NCI-H146 treated with DMSO at 0.1 percent for 48 hours (cell line): ENCODE measurements at regions not wholly inside any gene's neighbourhood (a gene's known extent, or its start where the extent isn't known, plus 50 kb on each side); places are given as distances from the start of the nearest gene placed in this dataset.

Source experiments
- DNase-seq: peaks from one replicate; lab custom pipeline; 2025; ENCODE audit not compliant: unreplicated experiment; lab: John Stamatoyannopoulos, UW

DNA sequence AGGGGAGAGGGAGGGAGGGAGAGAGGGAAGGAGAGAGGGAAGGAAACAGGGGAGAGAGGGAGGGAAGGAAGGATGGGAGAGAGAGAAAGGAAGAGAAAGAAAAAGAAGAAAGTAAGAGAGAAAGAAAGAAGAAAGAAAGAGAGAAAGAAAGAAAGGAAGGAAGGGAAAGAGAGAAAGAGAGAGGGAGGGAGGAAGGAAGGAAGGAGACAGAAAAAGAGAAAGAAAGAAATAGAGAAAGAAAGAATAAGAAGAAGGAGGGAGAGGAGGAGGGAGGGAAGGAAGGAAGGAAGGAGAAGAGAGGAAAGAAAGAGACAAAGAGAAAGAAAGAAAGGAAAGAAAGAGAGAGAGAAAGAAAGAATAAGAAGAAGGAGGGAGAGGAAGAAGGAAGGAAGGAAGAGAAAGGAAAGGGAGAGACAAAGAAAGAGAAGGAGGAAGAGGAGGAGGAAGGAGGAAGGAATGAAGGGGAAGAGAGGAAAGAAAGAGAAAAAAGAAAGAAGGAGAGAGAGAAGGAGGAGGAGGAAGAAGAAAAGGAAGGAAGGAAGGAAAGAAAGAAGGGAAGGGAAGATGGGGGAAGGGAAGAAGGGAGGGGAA, 189.6 kb downstream of the PARM1 start:
- no peak for DNase-seq

GRCh38 chr4:75118739-75119138, 185.8 kb downstream of the PARM1 start:
- DNase-seq: no peak

DNA sequence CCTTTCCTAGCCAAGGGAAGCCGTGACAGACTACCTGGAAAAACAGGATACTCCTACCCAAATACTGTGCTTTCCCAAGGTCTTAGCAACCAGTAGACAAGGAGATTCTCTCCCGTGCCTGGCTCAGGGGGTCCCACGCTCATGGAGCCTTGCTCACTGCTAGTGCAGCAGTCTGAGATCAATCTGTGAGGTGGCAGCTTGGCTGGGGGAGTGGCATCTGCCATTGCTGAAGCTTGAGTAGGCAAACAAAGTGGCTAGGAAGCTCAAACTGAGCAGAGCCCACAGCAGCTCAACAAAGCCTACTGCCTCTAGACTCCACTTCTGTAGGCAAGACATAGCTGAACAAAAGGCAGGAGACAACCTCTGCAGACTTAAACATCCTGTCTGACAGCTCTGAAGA, 177.1 kb downstream of the PARM1 start:
- no peak for DNase-seq

DNA sequence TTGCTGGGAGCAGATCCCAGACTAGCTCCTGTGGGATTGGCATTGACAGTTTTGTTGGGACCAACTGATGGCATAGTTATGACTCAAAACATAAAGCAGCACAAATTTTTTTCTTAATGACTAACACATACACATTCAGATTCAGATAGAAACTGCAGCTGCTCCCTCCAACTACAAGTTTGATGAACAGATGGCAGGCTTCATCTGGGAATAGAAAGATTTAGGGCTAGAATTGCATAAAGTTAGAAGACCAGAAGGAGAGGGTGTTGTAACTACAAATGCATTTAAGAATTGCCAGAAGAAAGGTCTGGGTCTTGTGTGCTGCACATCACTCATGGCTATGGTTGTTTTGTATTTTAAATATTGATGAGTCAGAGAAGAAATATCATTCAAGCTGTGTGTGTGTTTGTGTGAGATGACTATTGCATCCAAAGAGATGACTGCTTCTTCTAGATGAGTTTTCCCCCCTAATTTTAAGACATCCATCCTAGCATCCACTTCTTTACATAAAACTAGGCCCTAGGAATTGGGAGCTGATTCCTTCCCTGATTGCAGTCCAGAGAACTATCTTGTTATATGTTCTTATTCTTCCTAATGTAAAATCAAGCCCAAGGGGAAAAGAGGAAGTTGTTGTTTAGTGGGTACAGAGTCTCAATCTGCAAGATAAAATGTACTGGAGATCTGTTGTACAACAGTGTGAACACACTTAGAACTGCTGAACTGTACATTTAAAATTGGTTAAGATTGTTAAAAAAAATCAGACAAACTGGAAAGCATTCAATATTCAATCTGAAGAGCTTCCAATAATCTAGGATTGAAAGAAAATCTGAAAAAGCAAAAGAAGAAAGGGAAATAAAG, 175.1 kb downstream of the PARM1 start:
- no peak for DNase-seq

- DNase-seq: no peak
Observed at GRCh38 chr4:75102787-75103085, 169.8 kb downstream of the PARM1 start.

GRCh38 chr4:75101906-75102786, 169.2 kb downstream of the PARM1 start:
- DNase-seq: no peak
